Fibroblast of peridontal ligament (primary cell): ENCODE measurements at regions not wholly inside any gene's neighbourhood (a gene's known extent, or its start where the extent isn't known, plus 50 kb on each side); places are given as distances from the start of the nearest gene placed in this dataset.

Experiments used
- DNase-seq: peaks from one replicate; pipeline ENCODE4 v3.0.0-alpha.2; 2010; ENCODE audit errors: extremely low read depth

- no peak for DNase-seq
These were observed 467.4 kb upstream of the SORCS1 start for GRCh38 chr10:107631876-107632275.

- no peak for DNase-seq
These were observed 462.4 kb upstream of the SORCS1 start for GRCh38 chr10:107626862-107627261.

DNA sequence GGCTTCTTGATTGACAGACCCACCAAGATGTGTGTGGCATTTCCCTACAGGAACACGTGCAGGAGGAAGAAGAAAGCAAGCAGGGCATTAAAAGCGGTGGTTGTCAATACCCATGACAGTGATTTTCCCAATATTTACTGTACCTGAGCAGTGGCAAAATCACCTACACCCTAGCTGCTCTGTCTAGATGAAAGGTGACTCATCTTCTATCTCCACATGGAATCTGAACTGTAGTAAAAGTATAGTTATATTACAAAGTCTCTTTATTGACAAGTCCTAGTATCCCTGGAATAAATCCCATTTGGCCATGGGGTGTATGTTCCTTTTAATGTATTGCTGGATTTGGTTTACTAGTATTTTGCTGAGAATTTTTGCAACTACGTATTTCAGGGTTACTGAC lies 458.8 kb upstream of the SORCS1 start:
- DNase-seq, result no peak

- DNase-seq, result no peak
These were observed 454.6 kb upstream of the SORCS1 start for GRCh38 chr10:107619139-107619538.

- DNase-seq, result peak; percentile 6
These were observed 454.0 kb upstream of the SORCS1 start for GRCh38 chr10:107618504-107618994.

GRCh38 chr10:107616463-107617410 lies 452.2 kb upstream of the SORCS1 start:
- DNase-seq, result peak; percentile 93

GRCh38 chr10:107616031-107616430 lies 451.5 kb upstream of the SORCS1 start:
- DNase-seq, result peak; percentile 15

DNA sequence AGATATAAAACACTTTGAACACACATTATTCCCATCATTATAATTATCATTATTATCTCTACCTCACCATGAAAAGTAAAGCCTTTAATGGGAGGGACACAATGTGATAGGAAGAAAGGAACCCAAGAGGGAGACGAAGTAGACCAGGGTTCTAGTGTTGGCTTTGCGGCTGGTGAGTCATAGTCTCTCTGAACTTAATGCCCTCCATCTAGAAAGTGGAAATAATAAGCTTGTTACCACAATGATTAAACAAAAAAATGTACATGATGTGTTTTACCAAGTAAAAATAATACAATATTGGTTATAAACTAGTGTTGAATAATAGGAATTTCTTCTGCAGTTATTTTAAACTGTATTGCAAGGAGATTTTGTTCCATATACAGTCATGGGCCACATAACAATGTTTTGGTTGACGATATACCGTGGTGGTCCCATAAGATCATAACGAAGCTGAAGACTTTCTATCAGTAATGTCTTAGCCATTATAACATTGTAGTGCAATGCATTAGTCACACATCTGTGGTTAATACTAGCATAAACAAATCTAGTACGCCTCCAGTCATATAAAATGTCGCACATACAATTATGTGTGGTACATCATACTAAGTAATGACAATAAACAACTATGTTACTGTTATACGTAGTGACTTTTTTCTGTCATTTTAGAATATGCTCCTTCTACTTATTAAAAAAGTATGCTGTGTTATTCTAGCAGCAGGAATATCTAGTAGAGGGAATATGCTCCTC lies 450.6 kb upstream of the SORCS1 start:
- peak; percentile 62 for DNase-seq

DNA sequence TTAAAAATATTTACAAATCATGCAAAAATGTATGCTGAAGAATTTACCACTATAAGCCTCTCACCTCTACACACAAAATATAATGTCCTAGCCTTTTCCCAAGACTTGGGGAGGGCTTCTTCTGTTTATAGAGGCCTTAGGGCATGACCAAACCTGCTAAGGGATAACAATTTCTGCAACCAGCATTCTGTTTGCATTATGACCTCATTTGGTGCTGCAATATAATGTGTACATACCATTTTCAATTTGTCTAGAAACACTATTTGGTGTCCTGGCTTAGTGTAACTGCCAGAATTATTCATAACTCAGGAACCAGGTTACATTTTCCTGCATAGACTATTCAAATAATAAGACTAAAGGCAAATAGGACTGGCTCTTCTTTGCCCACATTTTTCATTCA lies 446.6 kb upstream of the SORCS1 start:
- DNase-seq, result peak; percentile 31

DNA sequence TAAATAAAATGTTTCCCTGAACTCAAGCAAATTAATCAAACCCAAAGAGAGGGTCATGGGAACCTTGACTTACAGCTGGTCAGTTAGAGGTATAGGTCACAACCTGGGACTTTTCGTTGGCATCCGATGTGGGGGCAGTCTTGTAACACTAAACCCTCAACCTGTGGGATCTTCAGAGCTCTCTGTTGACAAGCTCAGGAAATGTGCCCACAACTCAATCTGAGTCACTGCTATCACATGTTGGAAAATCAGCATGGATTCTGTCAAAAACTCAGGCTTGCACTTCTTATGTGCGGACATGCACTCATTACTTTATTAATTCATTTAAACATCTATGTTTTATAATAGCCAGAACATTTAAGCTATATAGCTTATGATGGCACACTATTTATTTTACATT lies 424.6 kb upstream of the SORCS1 start:
- no peak for DNase-seq

- DNase-seq, result no peak
These were observed 421.1 kb upstream of the SORCS1 start for GRCh38 chr10:107585630-107586029.

GRCh38 chr10:107583974-107584373 lies 419.5 kb upstream of the SORCS1 start:
- DNase-seq, result peak; percentile 41

DNA sequence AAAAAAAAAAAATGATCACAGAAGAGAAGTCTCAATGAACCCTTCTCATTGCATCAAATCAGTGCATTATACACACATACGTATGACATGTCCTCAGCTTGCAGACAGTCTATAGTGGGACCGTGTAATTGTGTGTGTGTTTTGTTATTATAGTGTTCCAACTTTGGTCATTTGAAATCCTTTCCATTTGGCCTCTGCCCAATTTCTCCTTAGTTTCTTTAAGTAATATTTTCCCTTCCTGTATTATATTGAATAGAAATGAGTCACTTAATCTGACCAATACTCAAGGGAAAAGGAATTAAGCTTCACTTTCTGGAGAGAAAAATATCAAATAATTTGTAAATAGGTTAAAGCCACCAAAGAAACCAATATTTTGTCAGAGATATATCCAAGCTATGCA lies 415.5 kb upstream of the SORCS1 start:
- no peak for DNase-seq

DNA sequence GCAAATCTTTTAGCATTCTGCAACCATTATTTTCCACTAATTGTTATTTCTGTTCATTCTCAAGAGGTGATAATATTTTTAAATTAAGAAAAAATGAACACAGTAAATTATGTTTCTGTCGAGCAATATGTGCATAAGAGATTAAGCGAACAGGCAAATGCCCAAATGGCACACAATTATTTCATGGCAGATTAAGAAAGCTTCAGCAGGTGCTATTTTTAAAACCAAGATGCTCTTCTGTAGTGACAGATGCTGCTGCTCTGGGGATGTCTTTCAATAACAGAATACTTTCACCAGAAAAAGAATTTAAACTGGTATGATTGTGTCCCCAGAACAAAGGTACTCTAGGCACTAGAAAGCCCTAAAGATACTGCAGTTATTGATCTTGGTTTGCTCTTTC lies 412.7 kb upstream of the SORCS1 start:
- no peak for DNase-seq

DNA sequence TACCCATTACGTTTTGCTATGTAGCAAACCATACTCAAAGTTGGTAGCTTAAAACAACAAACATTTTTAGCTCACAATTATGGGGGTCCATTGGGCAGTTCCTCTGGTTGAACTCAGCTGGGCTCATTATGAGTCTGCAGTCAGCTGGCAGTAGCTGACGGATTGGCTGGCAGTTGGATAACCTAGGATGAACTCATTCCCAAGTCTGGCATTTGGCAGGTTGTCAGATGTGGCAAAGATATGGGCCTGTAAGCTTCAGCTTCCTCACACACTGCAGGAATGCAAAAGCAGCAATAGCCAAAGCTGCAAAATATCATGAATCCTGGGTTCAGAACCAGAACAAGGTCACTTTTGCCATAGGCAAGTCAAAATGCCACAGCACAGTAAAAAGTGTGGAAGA lies 412.2 kb upstream of the SORCS1 start:
- DNase-seq, result peak; percentile 42

- no peak for DNase-seq
These were observed 400.5 kb upstream of the SORCS1 start for GRCh38 chr10:107565014-107565413.

GRCh38 chr10:107561136-107561650 lies 396.7 kb upstream of the SORCS1 start:
- DNase-seq, result peak; percentile 44

DNA sequence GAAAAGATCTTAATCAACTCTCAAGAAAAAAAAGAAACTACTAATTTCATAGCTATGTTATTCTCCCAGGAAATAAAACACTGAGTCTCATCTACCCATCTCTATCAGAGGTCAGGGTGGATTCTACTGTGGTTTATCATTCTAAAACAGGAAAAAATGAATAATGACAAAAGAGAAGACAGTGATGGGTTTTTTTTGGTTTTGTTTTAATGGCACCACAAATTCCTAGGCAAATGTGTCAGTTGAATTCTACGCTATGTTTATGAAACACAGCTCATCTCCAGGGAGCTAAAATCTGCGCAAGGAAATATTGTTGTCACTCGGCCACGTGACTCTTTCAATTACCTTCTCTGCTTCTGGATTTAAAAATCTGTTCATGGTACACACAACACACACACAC lies 393.4 kb upstream of the SORCS1 start:
- no peak for DNase-seq

DNA sequence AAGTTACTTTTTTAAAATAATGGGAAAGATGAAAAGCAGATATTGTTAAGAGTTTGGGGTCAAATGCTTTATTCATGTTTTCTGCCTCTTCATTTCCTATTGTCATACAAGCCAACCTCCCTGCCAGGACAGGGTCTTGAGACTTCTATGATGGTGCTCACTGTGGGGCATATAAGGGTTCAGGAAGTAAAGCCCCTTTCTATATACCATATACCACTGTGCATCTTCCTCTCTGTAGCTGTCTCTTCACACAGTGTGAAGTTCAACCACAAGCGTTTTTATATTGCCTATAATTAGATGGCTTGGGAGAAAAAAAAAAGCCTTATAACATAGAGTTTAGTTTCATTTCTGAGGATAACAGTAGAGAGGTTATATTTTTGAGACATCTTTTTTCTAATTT lies 389.8 kb upstream of the SORCS1 start:
- DNase-seq, result no peak

GRCh38 chr10:107553470-107553869 lies 389.0 kb upstream of the SORCS1 start:
- peak; percentile 56 for DNase-seq

- DNase-seq, result no peak
These were observed 388.5 kb upstream of the SORCS1 start for GRCh38 chr10:107552963-107553362.

- DNase-seq, result no peak
These were observed 383.8 kb upstream of the SORCS1 start for GRCh38 chr10:107548301-107548700.

DNA sequence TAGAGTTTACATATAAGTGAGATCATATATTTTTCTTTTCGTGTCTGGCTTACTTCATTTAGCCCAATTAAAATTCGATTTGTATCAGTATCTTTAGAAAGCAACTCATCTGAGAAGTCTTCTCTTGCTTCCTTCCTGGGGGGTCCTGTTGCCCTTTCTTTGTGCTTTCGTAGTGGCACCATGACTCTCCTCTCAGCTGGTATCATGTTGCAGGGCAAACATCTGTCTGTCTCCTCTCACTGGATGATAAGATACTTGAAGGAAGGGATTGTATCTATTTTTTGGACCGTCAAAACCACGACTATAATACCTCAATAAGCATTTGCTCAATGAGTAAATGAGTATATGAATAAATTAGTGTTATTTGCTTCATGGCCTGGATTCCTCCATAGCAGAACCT lies 382.5 kb upstream of the SORCS1 start:
- DNase-seq, result no peak
